ENCODE measurements at regions not wholly inside any gene's neighbourhood (a gene's known extent, or its start where the extent isn't known, plus 50 kb on each side); places are given as distances from the start of the nearest gene placed in this dataset.

GRCh38 chr18:40607542-40608148 lies 1347.4 kb upstream of the PIK3C3 start:
- no peak for DNase-seq

- DNase-seq, result no peak
Measured at GRCh38 chr18:40606996-40607395, 1348.0 kb upstream of the PIK3C3 start.

DNA sequence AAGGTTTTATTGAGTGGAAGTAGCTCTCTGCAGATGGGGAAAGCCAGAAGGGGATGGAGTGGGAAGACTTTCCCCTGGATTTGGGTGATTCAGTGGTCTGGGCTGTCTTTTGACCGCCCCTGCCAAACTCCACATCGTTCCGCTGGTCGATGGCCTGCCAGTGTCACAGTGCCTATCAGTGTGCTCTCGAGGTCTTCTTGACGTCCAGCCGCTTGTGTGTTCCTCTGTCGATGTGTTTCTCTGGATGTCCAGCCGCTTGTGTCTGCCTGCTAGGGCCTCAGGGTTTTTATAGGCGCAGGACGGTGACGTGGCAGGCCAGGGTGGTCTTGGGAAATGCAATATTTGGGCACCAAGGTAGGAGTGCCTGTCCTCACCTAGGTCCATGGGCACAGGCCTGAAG lies 1371.4 kb upstream of the PIK3C3 start:
- no peak for DNase-seq

GRCh38 chr18:40582105-40582504 lies 1372.9 kb upstream of the PIK3C3 start:
- DNase-seq, result no peak

DNA sequence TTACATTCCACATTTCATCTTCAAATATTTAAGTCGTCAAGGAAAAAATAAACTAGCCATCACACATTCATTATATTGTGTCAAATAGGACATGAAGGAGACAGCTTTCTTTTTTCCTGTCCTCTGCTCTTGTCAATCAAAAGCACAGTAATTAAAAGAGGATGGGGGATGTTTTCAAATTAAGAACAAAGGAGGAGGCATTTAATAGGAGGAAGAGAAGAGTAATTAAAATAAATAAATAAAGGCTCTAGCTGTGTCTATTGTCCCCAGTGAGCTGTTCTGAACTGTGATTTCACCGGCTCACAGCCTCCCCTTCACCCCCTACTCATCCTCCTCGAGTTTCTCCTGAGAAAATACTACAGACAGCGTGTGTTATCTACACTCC lies 1377.1 kb upstream of the PIK3C3 start:
- DNase-seq, result no peak

- DNase-seq, result no peak
Measured at GRCh38 chr18:40577239-40577980, 1377.6 kb upstream of the PIK3C3 start.

DNA sequence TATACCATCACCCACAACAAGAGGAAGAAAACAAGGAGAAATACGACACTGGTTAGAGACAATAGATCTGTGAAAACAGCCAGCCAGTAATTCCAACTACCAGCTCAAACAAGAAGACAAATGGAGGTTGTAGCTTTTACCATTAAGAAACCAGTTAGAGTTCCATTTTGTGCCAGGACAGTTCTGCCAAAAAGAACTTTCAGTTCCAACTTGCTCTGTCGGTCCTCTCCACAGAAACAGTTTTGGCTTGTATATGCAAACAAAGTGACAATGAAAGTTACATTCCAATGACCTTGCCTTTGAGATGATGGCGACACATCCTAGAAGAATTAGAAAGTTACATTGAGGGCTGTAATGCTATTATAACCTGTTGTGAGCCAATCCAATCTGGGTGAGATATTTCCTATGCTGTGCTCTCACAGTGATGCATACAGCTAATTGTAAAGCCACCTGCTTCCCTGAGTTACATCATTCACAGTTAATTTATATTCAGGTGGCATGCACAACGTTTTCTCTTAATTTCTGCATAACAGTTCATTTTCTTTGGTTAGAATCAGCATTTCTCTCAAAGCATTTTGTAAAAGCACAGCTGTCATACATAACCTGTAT lies 1378.4 kb upstream of the PIK3C3 start:
- no peak for DNase-seq

- DNase-seq, result no peak
Measured at GRCh38 chr18:40570615-40571014, 1384.4 kb upstream of the PIK3C3 start.

- no peak for DNase-seq
Measured at GRCh38 chr18:40569605-40570004, 1385.4 kb upstream of the PIK3C3 start.

- no peak for DNase-seq
Measured at GRCh38 chr18:40566510-40566844, 1388.6 kb upstream of the PIK3C3 start.

- DNase-seq, result no peak
Measured at GRCh38 chr18:40565805-40566509, 1389.1 kb upstream of the PIK3C3 start.

GRCh38 chr18:40559556-40559955 lies 1395.5 kb upstream of the PIK3C3 start:
- DNase-seq, result no peak

DNA sequence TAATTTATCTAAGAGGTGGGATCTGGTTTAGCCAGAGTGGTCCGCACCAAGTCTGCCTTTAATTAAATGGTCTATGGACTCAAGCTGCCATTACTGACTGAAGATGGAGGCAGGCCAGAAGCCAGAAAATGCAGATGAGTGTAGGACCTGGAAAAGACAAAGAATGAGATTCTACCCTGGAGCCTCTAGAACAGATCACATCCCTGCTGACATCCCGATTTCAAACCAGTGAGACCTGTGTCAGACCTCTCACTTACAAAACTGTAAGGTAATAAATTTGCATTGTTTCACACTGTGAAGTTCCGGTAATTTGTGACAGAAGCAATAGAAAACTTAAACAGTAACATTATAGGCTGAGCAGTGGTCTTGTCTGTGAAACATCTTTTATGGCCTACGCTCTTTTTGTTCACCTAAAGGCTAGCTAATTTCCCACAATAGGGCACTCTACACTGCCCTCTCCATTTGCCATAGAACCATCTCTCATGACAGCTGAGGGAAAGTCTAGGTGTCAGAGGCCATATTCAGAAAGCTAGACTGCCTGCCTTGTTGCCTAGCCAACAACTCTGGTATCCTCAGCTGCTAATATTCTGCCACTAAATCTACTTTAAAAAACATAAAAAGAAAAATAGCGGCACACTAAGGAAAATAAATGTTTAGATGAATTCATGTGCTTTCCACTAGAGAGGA lies 1396.2 kb upstream of the PIK3C3 start:
- no peak for DNase-seq

DNA sequence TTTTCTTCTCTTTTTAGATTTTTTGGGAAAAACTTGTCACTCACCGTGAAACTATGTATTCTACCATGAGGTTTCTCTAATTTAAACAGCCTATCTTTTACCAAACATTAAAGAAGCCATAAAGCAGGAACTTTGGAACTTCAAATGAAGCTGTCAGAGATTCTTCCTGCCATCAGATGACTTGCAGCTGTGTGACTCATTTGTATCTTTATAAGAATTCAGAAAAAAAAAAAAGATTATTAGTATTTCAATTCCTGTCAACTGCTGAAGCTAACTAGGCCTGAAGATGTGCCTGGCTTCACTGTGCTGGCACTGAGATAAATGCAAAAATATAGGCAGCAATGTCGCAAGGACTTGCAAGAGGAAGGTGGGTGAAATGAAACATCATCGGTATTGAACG lies 1399.1 kb upstream of the PIK3C3 start:
- no peak for DNase-seq

GRCh38 chr18:40553029-40553428 lies 1402.0 kb upstream of the PIK3C3 start:
- DNase-seq, result no peak

- DNase-seq, result no peak
Measured at GRCh38 chr18:40546875-40547274, 1408.2 kb upstream of the PIK3C3 start.

- no peak for DNase-seq
Measured at GRCh38 chr18:40534723-40535122, 1420.3 kb upstream of the PIK3C3 start.

DNA sequence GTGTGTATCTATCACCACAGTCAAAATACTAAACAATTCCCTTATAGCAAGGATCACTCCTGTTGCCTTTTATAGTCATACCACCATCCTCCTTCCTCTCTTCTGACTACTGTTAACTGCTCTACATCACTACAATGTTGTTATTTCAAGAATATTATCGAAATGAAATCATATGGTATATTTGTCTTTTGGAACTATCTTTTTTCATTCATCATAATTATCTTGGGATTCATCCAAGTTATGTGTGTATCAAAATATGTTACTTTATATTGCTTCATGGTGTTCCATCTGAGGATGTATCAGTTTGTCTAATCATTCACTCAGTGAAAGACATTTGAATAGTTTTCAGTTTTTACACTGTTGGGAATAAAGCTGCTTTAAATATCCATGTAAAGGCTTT lies 1423.0 kb upstream of the PIK3C3 start:
- DNase-seq, result no peak

DNA sequence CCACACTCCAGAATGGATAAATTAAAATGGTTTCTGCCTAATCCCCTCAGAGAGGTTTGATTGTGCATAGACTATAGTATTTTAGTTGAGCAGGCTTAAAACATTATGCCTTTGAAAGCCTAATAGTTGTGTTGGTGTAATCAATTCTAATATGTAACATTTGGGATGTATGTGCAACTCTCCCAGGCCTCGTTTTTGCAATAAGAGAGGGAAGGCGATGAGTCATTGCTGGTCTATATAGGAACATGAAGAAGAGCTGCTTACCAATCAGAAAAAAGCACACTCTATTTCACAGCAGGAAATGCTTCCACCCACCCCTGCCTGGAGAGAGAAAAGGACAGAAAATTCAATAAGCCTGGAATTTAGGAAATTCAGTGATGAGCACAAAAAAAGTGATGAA lies 1424.0 kb upstream of the PIK3C3 start:
- DNase-seq, result no peak

GRCh38 chr18:40529478-40529877 lies 1425.6 kb upstream of the PIK3C3 start:
- DNase-seq, result no peak

- no peak for DNase-seq
Measured at GRCh38 chr18:40524881-40525280, 1430.2 kb upstream of the PIK3C3 start.

DNA sequence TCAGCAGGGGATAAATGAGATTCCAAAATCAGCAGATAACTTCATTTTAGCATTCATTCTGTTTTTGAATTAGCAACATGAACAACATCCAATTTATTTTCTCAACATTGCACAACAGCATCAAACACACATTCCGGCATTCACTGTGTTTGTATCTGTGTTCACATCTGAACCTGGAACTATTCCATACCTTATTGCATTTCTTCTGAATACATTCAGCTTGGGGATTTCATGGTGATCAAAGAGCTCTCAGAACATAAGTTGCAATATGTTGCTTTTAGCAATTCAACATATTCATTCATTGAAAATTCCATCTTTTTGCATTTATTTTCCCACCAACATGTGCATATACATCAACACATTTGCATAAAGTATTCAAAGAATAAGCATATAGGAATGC lies 1431.7 kb upstream of the PIK3C3 start:
- no peak for DNase-seq

DNA sequence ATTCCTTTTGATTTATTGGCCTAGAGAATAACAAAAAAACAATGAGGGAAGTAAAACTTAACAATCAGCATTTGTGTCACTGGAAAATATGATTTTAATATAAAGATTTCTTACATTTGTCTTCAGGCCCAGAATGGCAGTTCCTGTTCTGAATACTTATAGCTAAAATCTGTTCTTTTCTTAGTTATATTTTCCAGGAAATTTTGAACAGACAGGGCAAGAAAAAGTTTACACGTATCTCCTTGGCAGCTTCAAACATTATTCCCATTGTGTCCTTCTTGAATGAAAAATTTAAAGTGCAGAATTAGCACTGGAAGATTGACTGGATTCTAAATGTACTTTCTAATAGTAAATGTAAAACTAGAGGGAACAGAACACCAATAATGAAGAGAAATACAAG lies 1454.0 kb upstream of the PIK3C3 start:
- no peak for DNase-seq
